SK-N-DZ (cell line): ENCODE measurements at regions not wholly inside any gene's neighbourhood (a gene's known extent, or its start where the extent isn't known, plus 50 kb on each side); places are given as distances from the start of the nearest gene placed in this dataset.
"Not testable (repeated sequence)": the region's sequence is repeated elsewhere in the genome, so short reads cannot be mapped to it uniquely, and the experiment has no call there.

Experiments
- DNase-seq: peaks from one replicate; pipeline ENCODE4 v3.0.0-alpha.2; 2015; ENCODE audit warnings: low spot score

GRCh38 chr17:70577456-70577855, 408.1 kb downstream of the KCNJ2 start:
- no peak for DNase-seq

GRCh38 chr17:70581459-70581858, 412.1 kb downstream of the KCNJ2 start:
- DNase-seq: no peak

DNA sequence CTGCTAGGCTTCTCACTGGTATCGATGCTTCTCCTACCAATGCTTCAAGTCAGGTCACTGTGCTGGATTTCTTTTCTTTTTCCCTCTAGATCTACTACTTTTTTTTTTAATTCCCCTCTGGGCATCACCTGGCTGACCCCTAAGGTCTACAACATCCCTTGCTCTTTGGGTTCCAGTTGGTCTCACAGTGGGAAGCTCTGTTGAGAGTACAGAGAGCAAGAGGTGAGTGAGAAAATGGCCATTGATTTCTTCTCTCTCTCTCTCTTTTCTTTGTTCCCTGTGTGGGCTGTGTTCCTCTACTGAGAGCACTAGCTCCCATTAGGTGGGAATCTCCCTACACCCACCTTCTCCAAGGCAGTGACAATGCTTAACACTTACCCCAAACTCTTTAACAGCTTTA, 413.4 kb downstream of the KCNJ2 start:
- no peak for DNase-seq

DNA sequence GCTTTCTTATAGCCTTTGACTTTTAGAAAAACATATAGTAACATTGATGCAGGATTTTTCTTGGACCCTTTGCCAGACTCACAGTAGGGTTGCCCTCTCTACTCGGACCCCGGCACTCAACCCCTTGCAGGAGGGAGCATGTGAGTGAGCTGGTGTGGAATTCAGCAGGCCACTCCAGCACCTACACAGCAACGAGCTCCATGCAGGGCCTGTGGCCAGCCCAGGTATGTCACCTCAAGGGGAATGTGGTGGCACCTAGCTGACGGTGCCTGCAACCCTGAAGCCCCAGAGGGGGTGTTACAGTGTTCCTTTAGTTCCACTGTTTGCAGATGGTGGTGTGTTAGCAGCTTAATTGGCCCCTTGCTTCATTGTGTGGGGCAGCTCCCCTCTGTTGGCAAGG, 414.9 kb downstream of the KCNJ2 start:
- DNase-seq: no peak

- no peak for DNase-seq
Measured at GRCh38 chr17:70588003-70588402, 418.7 kb downstream of the KCNJ2 start.

DNA sequence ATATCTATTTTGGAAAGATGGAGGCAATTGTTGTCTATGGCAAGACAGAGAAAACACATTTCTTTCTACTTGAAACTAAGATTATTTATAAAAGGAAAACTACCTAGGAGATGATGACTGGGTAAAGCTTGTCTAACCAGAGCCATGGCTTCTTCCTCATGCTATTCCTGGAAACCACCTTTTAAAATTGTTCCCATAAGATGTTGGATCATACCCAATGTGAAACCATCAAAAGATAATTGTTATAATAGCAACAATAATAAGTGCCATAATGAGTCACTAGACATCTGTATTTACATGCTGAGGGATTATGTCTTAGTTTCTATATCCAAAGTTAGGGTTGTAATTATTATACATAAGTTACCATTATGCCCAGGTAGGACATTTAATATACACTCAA, 428.4 kb downstream of the KCNJ2 start:
- no peak for DNase-seq

DNA sequence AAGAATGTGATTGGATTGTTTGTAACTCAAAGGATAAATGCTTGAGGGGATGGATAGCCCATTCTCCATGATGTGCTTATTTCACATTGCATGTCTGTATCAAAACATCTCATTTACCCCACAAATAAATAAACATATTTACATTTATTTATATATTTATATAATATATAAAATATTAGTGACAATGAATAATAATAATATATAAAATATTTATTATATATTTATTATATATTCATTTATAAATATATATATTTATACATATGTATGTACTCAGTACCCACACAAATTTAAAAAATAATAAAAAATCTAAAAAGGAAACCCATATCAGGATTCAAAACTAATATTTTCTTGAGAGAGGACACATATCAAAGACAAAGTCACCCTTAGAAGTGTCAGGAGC, 429.9 kb downstream of the KCNJ2 start:
- DNase-seq: no peak

- DNase-seq: not testable (repeated sequence)
Measured at GRCh38 chr17:70599945-70600344, 430.6 kb downstream of the KCNJ2 start.

GRCh38 chr17:70603226-70603625, 433.9 kb downstream of the KCNJ2 start:
- no peak for DNase-seq

DNA sequence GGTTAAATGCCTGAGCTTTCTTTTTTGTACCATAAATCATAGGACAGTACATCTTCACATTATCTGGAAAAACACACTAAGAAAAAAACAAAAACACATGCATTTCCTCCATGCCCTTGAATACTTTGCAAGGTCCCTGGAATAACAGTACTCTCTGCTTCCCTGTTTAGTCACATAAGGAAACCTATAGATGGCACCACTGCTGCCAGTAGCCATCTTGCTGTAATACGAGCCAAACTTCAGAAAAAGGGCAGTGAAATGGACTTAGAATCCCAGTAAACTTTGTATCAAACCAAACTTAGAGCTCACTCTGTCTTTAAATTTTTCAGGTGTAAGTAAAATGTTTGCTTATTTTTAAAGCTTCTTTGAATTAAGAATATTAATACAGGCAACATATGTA, 435.5 kb downstream of the KCNJ2 start:
- no peak for DNase-seq

GRCh38 chr17:70606086-70606485, 436.8 kb downstream of the KCNJ2 start:
- no peak for DNase-seq

GRCh38 chr17:70608193-70608592, 438.9 kb downstream of the KCNJ2 start:
- no peak for DNase-seq

- DNase-seq: no peak
Measured at GRCh38 chr17:70608957-70609356, 439.6 kb downstream of the KCNJ2 start.

DNA sequence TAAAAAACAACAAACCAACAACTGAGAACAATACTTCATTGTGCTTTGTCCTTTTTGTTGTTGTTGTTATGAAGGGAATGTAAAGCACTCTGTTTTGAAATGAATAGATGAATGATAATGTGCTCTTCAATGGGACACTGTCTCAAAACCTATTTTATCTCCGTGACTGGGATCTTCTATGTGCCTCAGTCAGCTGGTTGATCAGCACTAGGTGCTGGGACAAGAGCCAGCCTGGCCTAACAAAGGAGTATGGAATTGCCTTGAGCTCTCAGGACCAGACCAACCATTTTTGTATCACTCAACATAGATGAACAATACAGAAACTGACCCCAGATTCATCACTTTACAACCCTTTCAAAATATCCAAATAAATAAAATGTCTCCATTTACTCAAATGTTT, 440.2 kb downstream of the KCNJ2 start:
- no peak for DNase-seq

GRCh38 chr17:70610161-70610560, 440.8 kb downstream of the KCNJ2 start:
- DNase-seq: no peak

GRCh38 chr17:70613681-70614080, 444.3 kb downstream of the KCNJ2 start:
- DNase-seq: no peak

DNA sequence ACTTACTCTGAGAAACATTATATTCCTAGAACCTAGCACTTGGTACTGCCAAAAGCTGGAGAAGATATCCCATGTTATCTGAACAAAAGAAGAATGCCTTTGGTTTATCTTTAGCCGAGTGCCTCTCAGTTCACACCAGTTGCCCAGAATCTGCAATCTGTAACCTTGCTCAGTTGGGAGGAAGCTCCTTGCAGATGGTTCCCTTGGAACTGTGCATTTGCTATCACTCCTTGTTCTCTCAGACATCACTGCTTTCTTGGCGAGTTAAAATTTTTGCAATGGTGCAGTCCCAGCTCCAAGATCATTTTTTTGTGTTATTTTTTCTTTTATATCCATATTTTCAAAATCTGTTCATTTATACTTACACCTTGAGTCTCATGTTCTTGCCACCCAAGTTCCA, 446.5 kb downstream of the KCNJ2 start:
- DNase-seq: no peak

- no peak for DNase-seq
Measured at GRCh38 chr17:70618641-70619040, 449.3 kb downstream of the KCNJ2 start.

DNA sequence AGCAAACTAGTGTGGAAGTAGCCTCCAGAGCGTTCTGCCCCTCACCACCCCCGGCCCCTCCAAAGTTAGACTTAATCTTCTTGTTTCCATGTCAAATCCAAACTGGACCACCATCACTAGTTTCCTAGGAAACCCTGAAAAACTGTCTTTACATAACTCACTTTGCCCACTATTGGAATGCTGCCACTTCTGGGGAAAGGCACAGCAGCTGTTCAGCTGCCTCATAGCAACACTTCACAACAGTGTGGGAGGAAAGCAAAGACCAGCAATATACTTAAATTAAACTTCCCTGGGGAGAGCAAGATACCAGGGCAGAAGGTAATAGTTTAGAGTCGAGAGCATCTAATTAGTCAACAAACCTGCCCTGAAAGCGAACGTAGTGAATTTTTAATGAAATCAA, 452.2 kb downstream of the KCNJ2 start:
- DNase-seq: no peak

DNA sequence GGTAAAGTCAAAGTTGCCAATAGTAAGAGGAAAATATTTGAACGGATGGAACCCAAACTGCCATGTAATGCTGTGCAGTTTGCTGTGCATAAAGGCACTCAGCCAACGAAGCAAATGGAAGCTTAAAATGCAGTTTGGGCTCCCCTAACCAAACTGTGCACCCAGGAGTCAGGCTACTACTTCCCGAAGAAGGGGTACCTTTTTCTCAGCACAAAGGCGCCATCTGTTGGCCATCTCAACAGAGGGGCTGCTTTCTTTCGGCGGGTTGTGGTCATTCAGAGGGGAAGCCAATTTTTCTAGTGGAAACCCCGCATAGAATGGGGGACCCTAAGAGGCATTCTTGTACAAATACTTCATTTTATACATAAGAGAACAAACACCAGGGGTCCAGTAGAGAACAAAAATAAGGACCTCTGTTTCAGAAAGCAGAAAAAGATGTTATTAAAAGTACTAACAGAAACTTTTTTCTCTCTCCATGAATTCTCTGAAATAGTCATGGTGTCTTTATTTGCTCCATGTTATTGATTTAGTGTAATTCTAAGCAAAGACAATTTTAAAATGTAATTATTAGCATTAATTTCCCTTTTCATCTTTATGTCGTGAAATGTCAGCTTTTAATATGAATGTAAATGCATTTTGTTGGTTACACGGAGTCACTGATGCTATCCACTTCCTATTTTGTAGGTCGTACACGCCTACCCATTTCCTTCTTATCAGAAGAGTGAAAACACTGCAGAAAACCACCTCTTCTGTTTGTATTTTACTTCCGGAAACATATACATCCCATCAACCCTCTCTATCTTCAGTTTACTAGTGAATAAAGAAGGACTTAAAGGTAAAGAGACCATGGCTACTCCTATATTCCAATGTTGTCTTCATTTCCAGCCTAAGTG, 453.3 kb downstream of the KCNJ2 start:
- DNase-seq: peak; percentile 24

GRCh38 chr17:70624211-70624610, 454.9 kb downstream of the KCNJ2 start:
- no peak for DNase-seq

DNA sequence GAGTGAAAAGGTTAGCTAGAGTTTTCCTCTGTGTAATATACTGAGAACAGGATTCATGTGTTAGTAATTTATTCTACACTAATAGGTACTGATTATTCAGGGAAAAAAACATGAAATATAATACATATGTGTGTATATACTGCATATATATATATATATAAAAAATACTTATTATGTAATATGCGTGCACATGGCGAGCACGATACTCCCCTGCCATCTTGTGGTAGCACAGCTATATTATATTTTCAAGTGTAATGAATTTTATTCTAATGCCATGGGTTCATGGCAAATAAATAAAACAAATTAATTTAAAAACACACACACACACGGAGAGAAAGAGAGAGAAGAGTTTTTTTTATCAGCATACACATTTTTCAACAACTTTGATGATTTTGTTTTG, 460.6 kb downstream of the KCNJ2 start:
- DNase-seq: no peak

- DNase-seq: peak; percentile 41
Measured at GRCh38 chr17:70636517-70637133, 467.3 kb downstream of the KCNJ2 start.
